K562 (cell line): ENCODE measurements at regions not wholly inside any gene's neighbourhood (a gene's known extent, or its start where the extent isn't known, plus 50 kb on each side); places are given as distances from the start of the nearest gene placed in this dataset.

Source experiments
- ESRRA ChIP-seq: fragments of 450-650 bp; IDR thresholded peaks from 2 replicates; pipeline ENCODE4 v1.6.1; 2014; ENCODE audit warnings: low read depth, mild to moderate bottlenecking, moderate library complexity, borderline replicate concordance
- EWSR1 ChIP-seq: fragments of 450-650 bp; IDR thresholded peaks from 2 replicates; pipeline ENCODE4 v1.6.1; 2018; ENCODE audit warnings: borderline replicate concordance, mild to moderate bottlenecking, low read depth, moderate library complexity; ENCODE audit not compliant: partially characterized antibody
- FOXA1 ChIP-seq: fragments of 450-650 bp; IDR thresholded peaks from 2 replicates; pipeline ENCODE4 v1.6.1; 2016; ENCODE audit warnings: mild to moderate bottlenecking, borderline replicate concordance
- MYC ChIP-seq, 2 experiments: fragments of 250-450 bp in 1 of 2; sonication (Bioruptor Pico) in 1 of 2; IDR thresholded peaks; 2 replicates each; pipeline versions ENCODE4 v1.5.1 to v1.6.1; 2012 to 2021; ENCODE audit warnings: low read depth in 2 of 2, borderline replicate concordance in 1 of 2, improper control_type of control experiment in 1 of 2, low read length in 1 of 2, mild to moderate bottlenecking in 1 of 2, moderate library complexity in 1 of 2
- NFE2L1 ChIP-seq: fragments of 450-650 bp; IDR thresholded peaks from 2 replicates; pipeline ENCODE4 v1.6.1; 2016; ENCODE audit warnings: missing genetic modification characterization, low read depth, mild to moderate bottlenecking, missing compliant biosample characterization, moderate library complexity, borderline replicate concordance
- PHF20 ChIP-seq: fragments of 450-650 bp; IDR thresholded peaks from 2 replicates; pipeline ENCODE4 v1.6.1; 2018; ENCODE audit not compliant: partially characterized antibody
- POLR2A ChIP-seq: fragments of 450-650 bp; conservative IDR thresholded peaks from 2 replicates; pipeline ENCODE4 v1.6.1; 2016
- SRSF1 ChIP-seq: fragments of 200-400 bp; formaldehyde crosslinking; IDR thresholded peaks from 2 replicates; pipeline ENCODE4 v1.6.1; 2017; ENCODE audit warnings: mild to moderate bottlenecking, low read depth, low read length, moderate library complexity
- TF ChIP-seq, protein P1 (sequence below), 3 experiments: IDR thresholded peaks in 2 of 3; conservative IDR thresholded peaks in 1 of 3; 2 replicates each; pipeline ENCODE4 v1.5.1; 2011 to 2012; ENCODE audit warnings: low read length in 3 of 3, mild to moderate bottlenecking in 3 of 3, control low read depth in 2 of 3, improper control_type of control experiment in 1 of 3, inconsistent platforms in 1 of 3, low read depth in 1 of 3, mixed read lengths in 1 of 3, moderate library complexity in 1 of 3; ENCODE audit not compliant: insufficient read depth in 2 of 3
- TF ChIP-seq, protein P2 (sequence below): fragments of 450-650 bp; IDR thresholded peaks from 2 replicates; pipeline ENCODE4 v1.6.1; 2016; ENCODE audit warnings: antibody characterized with exemption
- TF ChIP-seq, protein P3 (sequence below): fragments of 450-650 bp; IDR thresholded peaks from 2 replicates; pipeline ENCODE4 v1.6.1; 2016; ENCODE audit warnings: mild to moderate bottlenecking

- TF ChIP-seq ESRRA (no peak), SRSF1 (no peak), NFE2L1 (tag) (no peak), POLR2A (no peak), MYC (IDR thresholded peaks at IDR 0.05; ENCODE audit: low read depth, low read length) (no peak), MYC (CRISPR knock-in tag; IDR thresholded peaks at IDR 0.05; ENCODE audit: borderline replicate concordance, low read depth) (no peak), EWSR1 (no peak), FOXA1 (no peak), PHF20 (no peak)
- TF ChIP-seq, protein P1, sequence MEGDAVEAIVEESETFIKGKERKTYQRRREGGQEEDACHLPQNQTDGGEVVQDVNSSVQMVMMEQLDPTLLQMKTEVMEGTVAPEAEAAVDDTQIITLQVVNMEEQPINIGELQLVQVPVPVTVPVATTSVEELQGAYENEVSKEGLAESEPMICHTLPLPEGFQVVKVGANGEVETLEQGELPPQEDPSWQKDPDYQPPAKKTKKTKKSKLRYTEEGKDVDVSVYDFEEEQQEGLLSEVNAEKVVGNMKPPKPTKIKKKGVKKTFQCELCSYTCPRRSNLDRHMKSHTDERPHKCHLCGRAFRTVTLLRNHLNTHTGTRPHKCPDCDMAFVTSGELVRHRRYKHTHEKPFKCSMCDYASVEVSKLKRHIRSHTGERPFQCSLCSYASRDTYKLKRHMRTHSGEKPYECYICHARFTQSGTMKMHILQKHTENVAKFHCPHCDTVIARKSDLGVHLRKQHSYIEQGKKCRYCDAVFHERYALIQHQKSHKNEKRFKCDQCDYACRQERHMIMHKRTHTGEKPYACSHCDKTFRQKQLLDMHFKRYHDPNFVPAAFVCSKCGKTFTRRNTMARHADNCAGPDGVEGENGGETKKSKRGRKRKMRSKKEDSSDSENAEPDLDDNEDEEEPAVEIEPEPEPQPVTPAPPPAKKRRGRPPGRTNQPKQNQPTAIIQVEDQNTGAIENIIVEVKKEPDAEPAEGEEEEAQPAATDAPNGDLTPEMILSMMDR (IDR thresholded peaks at IDR 0.05 in 2 of 3, conservative IDR thresholded peaks at IDR 0.05 in 1 of 3; ENCODE audit: insufficient read depth in 2 of 3, low read depth in 1 of 3, low read length in 3 of 3), result no peak
- TF ChIP-seq, protein P2, sequence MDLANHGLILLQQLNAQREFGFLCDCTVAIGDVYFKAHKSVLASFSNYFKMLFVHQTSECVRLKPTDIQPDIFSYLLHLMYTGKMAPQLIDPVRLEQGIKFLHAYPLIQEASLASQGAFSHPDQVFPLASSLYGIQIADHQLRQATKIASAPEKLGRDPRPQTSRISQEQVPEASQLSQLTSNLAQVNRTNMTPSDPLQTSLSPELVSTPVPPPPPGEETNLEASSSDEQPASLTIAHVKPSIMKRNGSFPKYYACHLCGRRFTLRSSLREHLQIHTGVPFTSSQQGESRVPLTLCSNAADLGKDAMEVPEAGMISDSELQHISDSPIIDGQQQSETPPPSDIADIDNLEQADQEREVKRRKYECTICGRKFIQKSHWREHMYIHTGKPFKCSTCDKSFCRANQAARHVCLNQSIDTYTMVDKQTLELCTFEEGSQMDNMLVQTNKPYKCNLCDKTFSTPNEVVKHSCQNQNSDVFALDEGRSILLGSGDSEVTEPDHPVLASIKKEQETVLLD, result no peak
- TF ChIP-seq, protein P3, sequence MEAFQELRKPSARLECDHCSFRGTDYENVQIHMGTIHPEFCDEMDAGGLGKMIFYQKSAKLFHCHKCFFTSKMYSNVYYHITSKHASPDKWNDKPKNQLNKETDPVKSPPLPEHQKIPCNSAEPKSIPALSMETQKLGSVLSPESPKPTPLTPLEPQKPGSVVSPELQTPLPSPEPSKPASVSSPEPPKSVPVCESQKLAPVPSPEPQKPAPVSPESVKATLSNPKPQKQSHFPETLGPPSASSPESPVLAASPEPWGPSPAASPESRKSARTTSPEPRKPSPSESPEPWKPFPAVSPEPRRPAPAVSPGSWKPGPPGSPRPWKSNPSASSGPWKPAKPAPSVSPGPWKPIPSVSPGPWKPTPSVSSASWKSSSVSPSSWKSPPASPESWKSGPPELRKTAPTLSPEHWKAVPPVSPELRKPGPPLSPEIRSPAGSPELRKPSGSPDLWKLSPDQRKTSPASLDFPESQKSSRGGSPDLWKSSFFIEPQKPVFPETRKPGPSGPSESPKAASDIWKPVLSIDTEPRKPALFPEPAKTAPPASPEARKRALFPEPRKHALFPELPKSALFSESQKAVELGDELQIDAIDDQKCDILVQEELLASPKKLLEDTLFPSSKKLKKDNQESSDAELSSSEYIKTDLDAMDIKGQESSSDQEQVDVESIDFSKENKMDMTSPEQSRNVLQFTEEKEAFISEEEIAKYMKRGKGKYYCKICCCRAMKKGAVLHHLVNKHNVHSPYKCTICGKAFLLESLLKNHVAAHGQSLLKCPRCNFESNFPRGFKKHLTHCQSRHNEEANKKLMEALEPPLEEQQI, result no peak
Observed at GRCh38 chr15:26156051-26156450, 292.9 kb upstream of the ATP10A start.
